ENCODE measurements at regions not wholly inside any gene's neighbourhood (a gene's known extent, or its start where the extent isn't known, plus 50 kb on each side); places are given as distances from the start of the nearest gene placed in this dataset.

GRCh38 chr1:10897981-10898728 lies 101.7 kb upstream of the CASZ1 start:
- no peak for DNase-seq (ENCODE audit: low spot score)

GRCh38 chr1:10898921-10899320 lies 102.5 kb upstream of the CASZ1 start:
- no peak for DNase-seq (ENCODE audit: low spot score)

- DNase-seq (ENCODE audit: low spot score), result no peak
Measured at GRCh38 chr1:10899490-10900250, 103.2 kb upstream of the CASZ1 start.

GRCh38 chr1:10900251-10900651 lies 103.8 kb upstream of the CASZ1 start:
- no peak for DNase-seq (ENCODE audit: low spot score)

GRCh38 chr1:10900691-10901090 lies 104.2 kb upstream of the CASZ1 start:
- no peak for DNase-seq (ENCODE audit: low spot score)

GRCh38 chr1:10901091-10901890 lies 104.8 kb upstream of the CASZ1 start:
- no peak for DNase-seq (ENCODE audit: low spot score)

- no peak for DNase-seq (ENCODE audit: low spot score)
Measured at GRCh38 chr1:10901891-10902805, 105.7 kb upstream of the CASZ1 start.

- DNase-seq (ENCODE audit: low spot score), result no peak
Measured at GRCh38 chr1:10903421-10903820, 107.0 kb upstream of the CASZ1 start.

- no peak for DNase-seq (ENCODE audit: low spot score)
Measured at GRCh38 chr1:10903821-10904220, 107.4 kb upstream of the CASZ1 start.

GRCh38 chr1:10904396-10905358 lies 107.8 kb upstream of the TARDBP start:
- no peak for DNase-seq (ENCODE audit: low spot score)

GRCh38 chr1:10905841-10906655 lies 106.4 kb upstream of the TARDBP start:
- no peak for DNase-seq (ENCODE audit: low spot score)

- DNase-seq (ENCODE audit: low spot score), result no peak
Measured at GRCh38 chr1:10906866-10907519, 105.5 kb upstream of the TARDBP start.

- no peak for DNase-seq (ENCODE audit: low spot score)
Measured at GRCh38 chr1:10908266-10908665, 104.2 kb upstream of the TARDBP start.

GRCh38 chr1:10909697-10910680 lies 102.5 kb upstream of the TARDBP start:
- DNase-seq (ENCODE audit: low spot score), result peak; percentile 70

GRCh38 chr1:10910681-10911489 lies 101.6 kb upstream of the TARDBP start:
- no peak for DNase-seq (ENCODE audit: low spot score)

- DNase-seq (ENCODE audit: low spot score), result no peak
Measured at GRCh38 chr1:10911490-10912166, 100.8 kb upstream of the TARDBP start.
